HG02678 (cell line): ENCODE measurements at regions not wholly inside any gene's neighbourhood (a gene's known extent, or its start where the extent isn't known, plus 50 kb on each side); places are given as distances from the start of the nearest gene placed in this dataset.
"Not testable (repeated sequence)": the region's sequence is repeated elsewhere in the genome, so short reads cannot be mapped to it uniquely, and the experiment has no call there.

Source experiments
- ATAC-seq: cut with Tn5 transposase; IDR thresholded peaks from one replicate; pipeline ENCODE4 v1.9.1; 2021; ENCODE audit warnings: mild to moderate bottlenecking, moderate library complexity; ENCODE audit not compliant: unreplicated experiment

DNA sequence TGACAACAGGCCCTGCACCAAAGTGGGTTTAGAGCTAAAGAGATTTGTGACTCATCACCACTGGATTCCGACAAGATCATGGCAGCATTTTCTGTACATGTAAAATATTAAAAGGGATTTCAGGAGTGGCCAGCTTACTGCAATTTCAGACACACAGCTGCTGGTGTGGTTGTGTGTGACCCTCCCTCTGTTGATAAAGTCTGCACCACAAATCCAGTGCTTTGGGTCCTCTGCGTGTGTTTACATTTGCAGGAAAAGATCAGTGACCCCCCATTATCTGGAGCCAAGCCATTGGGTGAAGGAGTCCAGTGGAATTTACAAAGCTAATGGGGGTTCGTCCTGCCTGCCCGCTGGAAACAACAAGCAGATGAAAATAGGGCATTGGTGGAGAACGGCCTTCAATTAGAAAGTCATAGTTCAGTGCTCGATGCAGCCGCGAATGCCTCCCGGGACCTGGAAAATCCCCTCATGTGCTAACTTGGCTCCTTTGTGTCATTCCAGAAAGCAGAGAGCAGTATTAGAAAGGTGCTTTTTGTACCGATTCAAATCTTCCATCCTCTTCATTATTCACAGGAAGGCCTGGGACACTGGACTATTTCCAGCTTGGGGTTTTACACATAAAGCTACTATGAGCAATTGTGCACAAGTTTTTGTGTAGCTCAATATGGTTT, 188.5 kb upstream of the TMEM132C start:
- ATAC-seq, result no peak

DNA sequence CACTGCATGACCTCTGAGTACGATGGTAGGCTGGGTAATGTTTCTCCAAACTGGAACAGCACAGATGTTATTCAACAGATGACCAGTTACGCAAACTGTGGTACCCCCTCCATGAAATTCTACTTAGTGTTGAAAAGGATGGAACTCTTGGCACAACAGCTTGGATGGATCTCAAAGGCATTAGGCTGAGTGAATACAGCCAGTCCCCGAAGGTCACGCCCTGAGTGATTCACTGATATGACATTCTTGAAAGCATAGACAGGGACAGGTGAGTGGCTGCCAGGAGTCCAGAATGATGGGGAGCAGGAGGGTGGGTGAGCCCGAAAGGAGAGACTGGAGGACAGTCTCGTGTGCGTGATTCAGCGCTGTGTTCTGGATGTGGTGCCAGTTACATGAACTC, 187.5 kb upstream of the TMEM132C start:
- no peak for ATAC-seq

DNA sequence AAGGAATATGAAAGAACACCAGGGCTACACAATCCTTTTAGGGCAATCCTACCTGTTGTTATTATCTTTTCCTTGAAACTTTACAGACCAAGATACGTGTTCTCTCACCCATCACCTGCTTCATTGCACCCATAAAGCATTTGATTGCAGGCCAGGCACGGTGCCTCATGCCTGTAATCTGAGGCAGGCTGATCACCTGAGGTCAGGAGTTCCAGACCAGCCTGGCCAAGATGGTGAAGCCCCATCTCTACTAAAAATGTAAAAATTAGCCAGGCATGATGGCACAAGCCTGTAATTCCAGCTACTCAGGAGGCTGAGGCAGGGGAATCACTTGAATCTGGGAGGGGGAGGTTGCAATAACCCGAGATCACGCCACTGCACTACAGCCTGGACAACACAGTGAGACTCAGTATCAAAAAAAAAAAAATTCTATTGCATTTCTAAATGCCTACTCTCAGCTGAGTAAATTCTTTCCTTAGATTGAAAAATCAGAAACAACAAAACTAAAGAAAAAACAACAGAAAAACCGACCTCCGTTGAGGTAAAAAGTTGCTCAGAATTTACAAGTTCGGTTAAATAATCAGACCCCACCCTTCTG, 183.7 kb upstream of the TMEM132C start:
- ATAC-seq, result no peak

DNA sequence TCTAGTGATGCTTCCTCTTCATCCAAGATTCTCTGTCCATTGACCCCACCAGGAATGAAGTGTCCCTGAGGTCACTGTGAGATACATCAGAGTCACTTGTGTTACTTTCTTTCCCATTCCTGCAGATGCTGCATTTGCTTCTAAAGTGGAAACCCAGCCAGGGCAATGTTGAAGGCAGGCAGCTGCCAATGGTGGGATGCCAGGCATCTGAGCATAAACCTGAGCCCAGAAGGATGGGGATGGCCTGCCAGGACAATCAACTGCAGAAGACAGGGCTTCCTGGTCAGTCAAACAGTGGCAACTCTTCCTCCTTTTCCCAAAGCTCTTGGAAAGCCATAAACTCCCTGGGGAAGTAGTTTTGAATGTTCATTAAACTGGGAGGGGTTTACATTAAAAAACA, 178.0 kb upstream of the TMEM132C start:
- ATAC-seq, result no peak

DNA sequence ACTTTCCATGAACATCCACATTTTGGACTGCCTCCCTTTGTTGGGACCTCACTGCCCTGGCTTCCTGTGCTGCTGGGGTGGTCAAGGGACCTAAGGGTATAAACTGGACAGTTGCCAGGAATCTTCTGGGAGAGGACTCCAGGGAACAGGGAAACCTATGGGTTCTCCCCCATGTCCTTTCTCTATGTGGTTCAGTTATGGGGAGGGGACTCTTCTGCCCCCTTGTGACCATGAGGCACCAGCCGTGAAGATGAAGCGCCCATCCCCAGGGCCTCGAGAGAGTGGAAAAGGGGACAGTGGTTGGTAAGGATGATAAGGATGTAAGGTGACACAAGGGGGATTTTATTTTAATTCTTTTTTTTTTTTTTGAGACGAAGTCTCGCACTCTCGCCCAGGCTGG, 177.0 kb upstream of the TMEM132C start:
- no peak for ATAC-seq

DNA sequence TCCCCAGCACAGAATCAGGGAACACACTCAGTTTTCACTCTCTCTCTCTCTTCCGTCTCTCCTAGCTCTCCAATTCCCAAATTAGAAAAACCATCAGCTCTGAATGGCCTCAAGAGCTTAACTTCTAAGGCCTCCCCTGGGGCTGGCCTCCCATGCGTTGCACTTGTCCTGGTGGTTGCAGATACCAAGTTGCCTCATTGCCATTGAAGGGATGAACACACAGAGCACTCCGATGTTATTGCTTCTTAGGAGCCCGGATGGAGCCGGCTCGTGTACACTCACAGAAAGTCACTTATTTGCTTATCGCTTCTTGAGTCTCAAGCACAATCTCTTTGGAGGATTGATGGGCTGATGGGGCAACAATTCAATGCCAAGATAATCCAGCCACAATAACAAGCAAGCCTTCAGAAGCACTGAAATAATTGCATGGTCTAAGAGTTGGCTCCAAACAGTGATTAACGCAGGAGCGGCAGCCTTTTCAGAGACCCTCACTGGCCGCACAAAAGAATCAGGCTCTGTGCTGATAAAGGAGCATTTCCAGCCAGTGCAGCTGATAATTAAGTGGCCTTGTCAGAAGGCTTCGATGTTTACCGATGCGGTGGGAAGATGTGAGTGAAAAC, 175.8 kb upstream of the TMEM132C start:
- no peak for ATAC-seq

DNA sequence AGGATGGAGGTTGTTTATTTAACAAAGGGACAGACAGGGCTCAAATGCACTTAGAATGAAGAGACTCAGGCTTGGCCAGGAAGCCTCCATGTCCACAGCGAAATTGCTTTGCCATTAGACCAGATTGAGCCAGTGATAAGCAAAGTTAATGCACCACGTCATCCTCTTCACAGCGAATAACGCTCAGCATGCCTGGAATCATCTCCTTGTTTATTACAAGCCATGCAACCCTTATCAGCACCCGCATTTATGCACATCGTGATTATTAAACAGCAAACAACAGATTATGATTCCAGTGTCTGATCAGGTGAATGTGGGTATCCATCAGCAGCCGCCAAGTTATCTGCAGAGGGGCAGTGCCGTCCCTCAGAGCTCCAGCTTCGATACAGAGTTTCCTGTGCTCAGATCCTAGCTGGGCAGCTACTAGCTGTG, 175.0 kb upstream of the TMEM132C start:
- no peak for ATAC-seq

DNA sequence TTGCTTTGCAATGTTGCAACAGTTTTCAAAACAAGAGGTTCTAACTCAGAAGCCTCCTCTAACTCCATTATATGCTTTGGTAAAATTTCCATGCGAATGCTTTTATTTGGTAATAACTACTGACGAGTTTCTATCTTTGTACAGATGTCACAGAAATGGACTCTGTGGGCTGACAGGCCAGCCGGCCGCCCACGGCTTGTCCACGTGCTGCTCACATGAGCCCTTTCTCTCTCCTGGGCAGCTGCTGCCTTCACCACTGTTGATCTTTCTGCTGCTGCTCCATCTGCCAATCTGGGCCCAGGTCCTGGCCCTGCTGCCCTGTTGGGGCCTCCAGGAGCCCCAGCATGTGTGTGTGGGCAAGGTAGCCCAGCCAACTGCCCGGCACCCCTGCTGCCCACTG, 168.2 kb upstream of the TMEM132C start:
- ATAC-seq, result no peak

DNA sequence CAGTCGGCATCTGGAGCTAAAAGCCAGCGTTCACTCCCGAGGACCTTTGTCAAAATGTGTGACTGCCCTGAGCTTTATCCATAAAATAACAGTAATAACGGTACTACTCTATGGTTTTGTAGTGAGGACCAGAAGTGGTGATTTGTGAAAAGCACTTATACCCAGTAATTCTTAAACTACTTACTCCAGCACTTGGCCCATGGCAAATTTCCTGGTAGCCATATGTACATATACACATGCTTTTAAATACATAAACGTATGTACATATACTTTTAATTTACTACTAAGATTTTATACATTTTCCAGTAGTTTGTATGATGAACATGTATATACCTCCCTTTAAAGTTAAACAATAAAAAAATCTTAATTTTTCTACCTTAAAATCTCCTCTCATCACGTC, 163.8 kb upstream of the TMEM132C start:
- ATAC-seq, result no peak

DNA sequence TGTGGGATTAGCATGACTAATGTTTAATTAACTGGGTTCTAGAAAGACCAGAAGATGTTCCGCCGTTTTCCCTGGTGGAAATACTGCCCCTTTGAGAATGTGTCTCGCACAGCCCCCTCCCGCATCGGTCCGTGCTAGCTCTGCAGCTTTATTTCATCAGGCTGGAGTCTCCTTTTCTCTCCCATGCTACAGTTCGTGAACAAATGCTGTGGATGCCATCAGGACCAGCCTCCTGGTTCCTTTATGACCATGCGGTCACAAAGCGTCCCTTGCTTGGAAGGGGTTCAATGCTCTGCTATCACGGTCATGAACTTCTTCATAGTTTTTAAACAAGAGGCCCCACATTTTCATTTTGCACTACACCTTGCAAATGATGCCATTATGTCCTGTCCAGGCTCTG, 157.7 kb upstream of the TMEM132C start:
- no peak for ATAC-seq

DNA sequence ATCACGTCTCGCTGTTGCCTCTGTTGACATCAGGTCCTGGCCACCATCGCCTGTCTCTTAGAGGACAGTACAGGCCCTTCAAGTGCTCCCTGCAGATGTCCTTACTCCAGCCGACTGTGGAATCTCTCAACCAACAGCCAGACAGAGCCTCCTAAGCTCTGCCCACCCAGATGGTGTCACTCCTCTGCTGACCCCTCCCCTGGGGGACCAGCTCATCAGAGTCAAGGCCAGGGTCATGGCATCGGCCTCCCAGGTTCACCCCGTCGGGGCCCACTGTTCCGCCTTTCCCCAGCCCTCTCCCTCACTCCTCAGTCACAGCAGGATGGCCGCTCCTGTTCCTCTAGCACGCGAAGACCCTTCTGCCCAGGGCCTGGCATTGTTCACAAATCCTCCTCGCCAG, 157.3 kb upstream of the TMEM132C start:
- no peak for ATAC-seq

DNA sequence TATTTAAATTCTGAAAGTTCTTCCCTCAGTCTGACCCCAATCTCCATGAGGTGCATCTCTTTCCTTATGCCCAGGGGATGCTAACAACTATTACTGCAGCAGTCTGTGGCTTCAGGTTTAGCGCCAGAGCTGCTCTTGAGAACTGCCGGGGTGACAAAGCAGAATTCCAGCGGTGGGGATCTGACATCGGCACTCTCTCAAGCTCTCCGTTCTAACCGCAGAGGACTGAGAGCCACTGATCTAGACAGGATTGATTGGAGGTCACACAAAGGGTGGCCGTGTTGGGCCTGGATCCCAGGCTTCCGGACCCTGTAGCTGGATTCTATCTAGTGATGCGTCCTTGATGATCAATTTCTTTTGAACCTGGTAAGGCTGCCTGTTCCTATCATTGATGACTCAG, 155.6 kb upstream of the TMEM132C start:
- ATAC-seq, result no peak

DNA sequence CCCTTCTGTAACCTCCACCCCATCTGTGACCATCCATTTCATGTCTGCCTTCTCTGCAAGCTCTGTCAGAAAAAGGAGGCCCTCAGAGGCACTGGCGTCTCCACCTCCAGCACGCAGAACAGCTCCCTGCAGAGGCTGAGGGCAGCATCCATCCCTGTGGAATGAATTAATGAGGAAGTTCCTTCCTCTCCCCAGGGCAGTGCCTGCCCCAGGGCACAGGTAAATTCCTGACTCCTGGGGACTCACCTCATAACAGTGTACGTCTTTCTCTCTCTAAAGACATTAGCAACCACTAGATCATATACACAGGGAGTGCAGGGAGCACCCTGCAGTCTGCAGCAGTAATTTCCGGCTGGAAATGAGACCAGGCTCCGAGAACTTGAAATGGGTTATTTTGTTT, 155.0 kb upstream of the TMEM132C start:
- no peak for ATAC-seq

DNA sequence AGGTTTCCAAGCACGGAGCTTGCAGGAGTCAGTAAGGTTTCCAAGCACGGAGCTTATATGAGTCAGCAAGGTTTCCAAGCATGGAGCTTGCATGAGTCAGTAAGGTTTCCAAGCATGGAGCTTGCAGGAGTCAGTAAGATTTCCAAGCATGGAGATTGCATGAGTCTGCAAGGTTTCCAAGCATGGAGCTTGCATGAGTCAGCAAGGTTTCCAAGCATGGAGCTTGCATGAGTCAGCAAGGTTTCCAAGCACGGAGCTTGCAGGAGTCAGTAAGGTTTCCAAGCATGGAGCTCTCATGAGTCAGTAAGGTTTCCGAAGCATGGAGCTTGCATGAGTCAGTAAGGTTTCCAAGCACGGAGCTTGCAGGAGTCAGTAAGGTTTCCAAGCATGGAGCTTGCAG, 153.7 kb upstream of the TMEM132C start:
- ATAC-seq, result not testable (repeated sequence)

DNA sequence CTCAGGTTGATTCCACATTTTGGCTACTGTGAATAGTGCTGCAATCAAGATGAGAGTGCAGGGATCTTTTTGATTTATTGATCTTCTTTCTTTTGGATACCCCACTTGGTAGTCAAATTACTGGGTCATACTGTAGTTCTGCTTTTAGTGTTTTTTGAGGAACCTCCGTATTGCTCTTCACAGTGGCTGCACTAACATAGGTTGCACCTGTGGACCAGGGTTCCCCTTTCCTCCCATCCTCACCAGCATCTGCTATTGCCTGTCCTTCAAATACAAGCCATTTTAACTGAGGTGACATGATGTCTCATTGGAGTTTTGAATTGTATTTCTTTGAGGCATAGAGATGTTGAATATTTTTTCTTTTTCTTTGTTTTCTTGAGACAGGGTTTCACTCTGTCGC, 152.5 kb upstream of the TMEM132C start:
- ATAC-seq, result no peak

DNA sequence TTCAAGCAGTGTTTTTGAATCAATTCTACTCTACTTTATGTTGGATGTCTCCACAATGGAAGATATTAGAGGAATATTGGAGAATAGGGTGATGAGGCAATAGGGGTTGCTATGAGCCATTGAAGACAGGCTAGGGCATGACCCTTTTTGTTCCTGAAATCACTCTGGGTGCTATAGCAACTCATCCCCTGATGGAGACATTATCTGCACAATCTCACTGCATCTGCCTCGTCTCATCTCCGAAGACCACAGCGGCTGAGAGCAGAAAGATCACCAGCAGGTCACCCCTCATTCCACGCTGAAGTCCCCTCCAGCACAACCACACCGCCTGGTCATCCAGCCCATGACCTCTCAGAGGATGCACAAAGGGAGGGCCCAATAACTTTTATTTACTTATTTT, 150.4 kb upstream of the TMEM132C start:
- ATAC-seq, result no peak

DNA sequence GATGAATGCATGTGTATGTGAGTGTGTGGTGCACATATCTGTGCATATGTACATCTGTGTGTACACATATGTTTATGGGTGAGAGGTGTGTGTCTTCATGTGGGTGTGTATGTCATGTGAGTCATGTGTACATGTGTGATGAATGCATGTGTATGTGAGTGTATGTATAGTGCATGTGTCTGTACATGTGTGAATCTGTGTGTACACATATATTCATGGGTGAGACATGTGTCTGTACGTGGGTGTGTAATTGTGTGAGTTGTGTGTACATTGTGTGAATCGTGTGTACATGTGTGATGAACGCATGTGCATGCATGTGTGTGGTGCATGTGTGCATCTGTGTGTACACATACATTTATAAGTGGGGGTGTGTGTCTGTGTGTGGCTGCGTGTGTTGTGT, 146.9 kb upstream of the TMEM132C start:
- no peak for ATAC-seq

DNA sequence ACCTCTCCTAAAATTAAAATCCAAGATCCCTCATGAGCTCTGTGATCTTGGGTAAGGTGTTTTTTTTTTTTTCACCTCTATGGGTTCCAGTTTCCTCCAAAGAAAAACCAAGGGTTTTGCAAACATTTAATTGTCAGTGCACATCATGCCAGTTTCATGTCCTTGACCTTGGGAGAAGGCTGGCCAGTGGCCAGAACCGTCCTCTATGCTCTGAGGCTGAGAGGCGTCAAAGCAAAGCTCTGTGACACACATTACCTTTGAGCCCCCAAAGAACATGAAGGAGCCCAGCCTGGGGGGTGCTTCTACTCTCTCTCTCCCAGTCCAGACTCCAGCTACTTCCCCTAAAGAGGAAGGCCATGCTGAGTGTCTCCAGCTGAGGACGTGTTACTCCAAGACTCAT, 145.5 kb upstream of the TMEM132C start:
- no peak for ATAC-seq

DNA sequence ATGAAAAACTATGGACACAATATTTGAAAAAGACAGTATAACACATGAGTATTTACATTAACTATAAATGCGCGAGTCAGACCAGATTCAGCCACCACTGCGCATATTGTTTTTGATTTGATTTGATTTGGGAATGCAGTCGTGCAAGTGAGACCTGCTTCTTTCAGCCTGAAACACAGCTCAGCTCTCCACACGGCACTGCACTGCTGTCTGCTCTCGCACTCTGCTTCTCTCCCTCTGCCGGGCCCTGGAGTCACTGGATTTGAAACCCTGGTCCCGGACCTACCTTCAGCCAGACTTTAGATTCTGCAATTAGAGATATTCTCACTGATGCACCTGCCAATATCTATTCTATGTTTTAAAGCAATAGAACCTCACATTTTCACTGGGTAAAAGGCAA, 143.9 kb upstream of the TMEM132C start:
- no peak for ATAC-seq

DNA sequence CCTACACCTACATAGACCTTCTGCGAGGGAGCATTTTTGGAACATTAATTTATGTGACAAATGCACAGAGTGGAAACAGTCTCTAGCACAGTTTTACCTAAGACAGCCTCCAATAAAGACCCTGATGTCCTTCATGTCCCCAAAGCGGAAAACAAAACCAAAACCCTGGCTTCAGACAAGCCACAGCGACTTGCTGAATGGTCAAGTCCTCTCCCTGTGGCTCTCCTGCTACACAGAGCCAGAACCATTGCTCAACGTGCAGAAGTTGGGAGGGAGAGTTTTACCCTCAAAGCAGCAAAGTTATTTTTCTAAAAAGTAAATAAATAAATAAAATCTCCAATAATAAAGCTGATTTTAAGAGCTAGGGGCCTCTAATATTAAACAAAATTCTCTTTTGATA, 135.0 kb upstream of the TMEM132C start:
- ATAC-seq, result no peak

DNA sequence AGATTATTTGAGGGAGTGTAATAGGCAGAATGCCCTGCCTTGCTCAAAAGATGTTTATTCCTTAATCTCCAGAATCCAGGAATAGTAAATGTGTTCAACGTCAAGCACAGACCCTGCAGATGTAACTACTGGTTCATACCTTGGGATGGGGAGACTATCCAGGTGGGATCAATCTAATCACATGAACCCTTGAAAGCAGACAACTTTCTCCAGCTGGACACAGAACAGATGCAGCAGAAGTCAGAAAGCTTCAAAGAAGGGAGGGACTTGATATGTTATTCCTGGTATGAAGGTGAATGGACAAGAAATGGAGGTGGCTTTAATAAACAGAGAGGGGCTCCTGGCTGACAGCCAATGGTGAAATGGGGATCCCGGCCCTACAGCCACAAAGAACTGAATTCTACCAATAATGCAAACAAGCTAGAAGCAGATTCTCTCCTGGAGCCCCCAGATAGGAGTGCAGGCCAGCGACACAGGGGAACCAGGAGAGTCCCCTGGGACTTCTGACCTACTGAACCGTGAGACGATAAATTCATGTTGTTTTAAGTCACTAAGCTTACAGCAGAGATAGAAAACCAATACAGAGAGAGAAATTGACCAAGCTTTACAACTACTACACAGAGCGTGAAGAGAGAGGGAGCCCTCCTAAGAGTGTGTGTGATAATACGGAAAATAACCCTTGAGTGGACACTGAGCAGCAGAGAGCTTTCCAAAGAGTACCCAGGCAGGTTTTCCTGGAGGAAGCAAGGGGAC, 133.5 kb upstream of the TMEM132C start:
- no peak for ATAC-seq

DNA sequence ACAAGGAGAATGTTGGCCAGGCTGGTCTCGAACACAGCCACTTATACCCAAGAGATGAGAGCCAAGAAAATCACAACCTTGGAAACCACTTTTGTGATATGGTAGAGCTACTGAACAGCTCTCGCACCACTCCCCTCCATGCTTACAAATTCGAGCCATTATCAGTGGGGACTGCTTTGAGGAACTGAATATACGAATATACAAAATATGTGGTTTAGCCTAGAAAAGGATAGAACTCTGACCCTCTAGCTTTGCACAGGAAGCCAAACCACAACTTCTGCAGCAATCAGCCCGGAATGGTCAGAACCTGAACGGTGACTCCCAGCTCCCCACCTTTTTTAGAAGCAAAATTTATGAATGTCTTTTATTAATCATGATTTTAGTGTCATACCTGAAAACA, 129.8 kb upstream of the TMEM132C start:
- ATAC-seq, result peak; percentile 71
